GM12878 (cell line): ENCODE measurements at regions not wholly inside any gene's neighbourhood (a gene's known extent, or its start where the extent isn't known, plus 50 kb on each side); places are given as distances from the start of the nearest gene placed in this dataset.

Source experiments
- ATAC-seq: fragments of 200-7000 bp; cut with Tn5 transposase; 3 replicates; pipeline ENCODE4 v1.9.1; 2020; ENCODE audit warnings: mild to moderate bottlenecking, moderate library complexity
- BruUV-seq: library from RNA; stranded (reverse); fragments of 400-500 nt; replicated peaks from 2 replicates; lab custom pipeline; 2021; lab: Mats Ljungman, UMichigan
- CTCF ChIA-PET: fragments of 300-600 bp; sonication (Branson Sonifier 250); formaldehyde crosslinking; extraction: SDS; loops from one replicate; lab custom pipeline; 2021; ENCODE audit warnings: inconsistent platforms; lab: Yijun Ruan, JAX
- POLR2A ChIA-PET: fragments of 350-600 bp; formaldehyde crosslinking; extraction: SDS; loops from one replicate; lab custom pipeline; 2021; ENCODE audit warnings: inconsistent platforms; lab: Charles Lee
- RAD21 ChIA-PET: fragments of 300-600 bp; sonication (Branson Sonifier 250); formaldehyde crosslinking; loops from one replicate; lab custom pipeline; 2023; ENCODE audit warnings: antibody characterized with exemption; ENCODE audit not compliant: unreplicated experiment; lab: Charles Lee
- SMC1A ChIA-PET: fragments of 300-600 bp; sonication (Branson Sonifier 250); formaldehyde crosslinking; loops from one replicate; lab custom pipeline; 2023; ENCODE audit not compliant: unreplicated experiment, uncharacterized antibody; lab: Charles Lee
- DNase-seq: peaks from one replicate; pipeline ENCODE4 v3.0.0-alpha.2; 2011; ENCODE audit warnings: low read depth, low spot score
- FAIRE-seq: peaks from 3 replicates; lab custom pipeline; 2011; peaks lifted over from hg19 to GRCh38; lab: Jason Lieb, UNC
- H2AFZ ChIP-seq: 2 replicates; pipeline ENCODE4 v1.6.0; 2011; ENCODE audit warnings: low read depth, low read length, control low read depth; ENCODE audit not compliant: control insufficient read depth
- H3K27ac ChIP-seq: 2 replicates; pipeline ENCODE4 v1.5.1; 2011; ENCODE audit warnings: control low read depth; ENCODE audit not compliant: control insufficient read depth, insufficient read depth
- H3K27me3 ChIP-seq, 2 experiments: replicated peaks in 1 of 2; 2 replicates each; pipeline versions ENCODE4 v1.6.0 to v1.6.1; 2011; ENCODE audit warnings: low read length in 1 of 2; ENCODE audit not compliant: control insufficient read depth in 2 of 2, insufficient read depth in 2 of 2
- H3K36me3 ChIP-seq, 2 experiments: 2 replicates each; pipeline ENCODE4 v1.5.1; 2011; ENCODE audit warnings: low read length in 1 of 2; ENCODE audit not compliant: control insufficient read depth in 2 of 2, insufficient read depth in 2 of 2
- H3K4me1 ChIP-seq: 2 replicates; pipeline ENCODE4 v1.6.1; 2011; ENCODE audit warnings: mild to moderate bottlenecking, low read length, moderate library complexity, mixed read lengths; ENCODE audit not compliant: control insufficient read depth, insufficient read depth
- H3K4me2 ChIP-seq: 2 replicates; pipeline ENCODE4 v1.6.0; 2011; ENCODE audit warnings: control low read depth; ENCODE audit not compliant: control insufficient read depth, insufficient read depth
- H3K4me3 ChIP-seq: fragments of 200-600 bp; sonication (generic); 2 replicates; pipeline ENCODE4 v1.5.1; 2016
- H3K79me2 ChIP-seq: 2 replicates; pipeline ENCODE4 v1.6.0; 2011; ENCODE audit warnings: low read length; ENCODE audit not compliant: control insufficient read depth, insufficient read depth
- H3K9ac ChIP-seq: 2 replicates; pipeline ENCODE4 v1.8.0; 2011; ENCODE audit warnings: low read length, control low read depth, mixed read lengths; ENCODE audit not compliant: control insufficient read depth, insufficient read depth
- H3K9me3 ChIP-seq: replicated peaks from 3 replicates; pipeline ENCODE4 v1.5.1; 2011; ENCODE audit warnings: mild to moderate bottlenecking, low read length; ENCODE audit not compliant: control insufficient read depth, insufficient read depth
- H4K20me1 ChIP-seq: 2 replicates; pipeline ENCODE4 v1.6.0; 2011; ENCODE audit not compliant: control insufficient read depth, insufficient read depth
- CBFB ChIP-seq: IDR thresholded peaks from 2 replicates; pipeline ENCODE4 v1.6.1; 2016; ENCODE audit warnings: antibody characterized with exemption, low read depth
- CHD1 ChIP-seq: IDR thresholded peaks from 2 replicates; pipeline ENCODE4 v1.6.1; 2012; ENCODE audit warnings: low read depth, low read length, improper control_type of control experiment
- CHD2 ChIP-seq: IDR thresholded peaks from 2 replicates; pipeline ENCODE4 v1.6.1; 2011; ENCODE audit warnings: low read depth, low read length, improper control_type of control experiment, borderline replicate concordance
- NFXL1 ChIP-seq: fragments of 450-650 bp; IDR thresholded peaks from 2 replicates; pipeline ENCODE4 v1.6.1; 2017; ENCODE audit warnings: antibody characterized with exemption, mild to moderate bottlenecking, borderline replicate concordance
- PML ChIP-seq: IDR thresholded peaks from 2 replicates; pipeline ENCODE4 v1.6.1; 2012; ENCODE audit warnings: low read length, inconsistent platforms
- TBL1XR1 ChIP-seq: IDR thresholded peaks from 2 replicates; pipeline ENCODE4 v1.6.1; 2012; ENCODE audit warnings: low read depth, low read length, improper control_type of control experiment
- TCF12 ChIP-seq: IDR thresholded peaks from 2 replicates; pipeline ENCODE4 v1.6.1; 2011; ENCODE audit warnings: low read depth, mild to moderate bottlenecking, low read length
- ZBTB40 ChIP-seq: fragments of 450-650 bp; IDR thresholded peaks from 2 replicates; pipeline ENCODE4 v1.6.1; 2016; ENCODE audit warnings: mild to moderate bottlenecking, moderate library complexity, borderline replicate concordance
- ZNF592 ChIP-seq: fragments of 450-650 bp; IDR thresholded peaks from 2 replicates; pipeline ENCODE4 v1.6.1; 2017; ENCODE audit warnings: mild to moderate bottlenecking, moderate library complexity
- ZZZ3 ChIP-seq: IDR thresholded peaks from 2 replicates; pipeline ENCODE4 v1.6.1; 2011; ENCODE audit warnings: low read depth; ENCODE audit not compliant: control insufficient read depth, insufficient read length
- WGBS: methylation state at CpG from one replicate; pipeline ENCODE4 v1.1.6; 2016; ENCODE audit warnings: low lambda C conversion rate; ENCODE audit not compliant: insufficient replicate concordance, insufficient coverage; ENCODE audit errors: missing lambda C conversion rate; 5-methylcytosine and 5-hydroxymethylcytosine counted together
- in situ Hi-C: fragments of 300-500 bp; cut with MboI; formaldehyde crosslinking; loops from 9 replicates; pipeline ENCODE4 v1.14.3; 2018; ENCODE audit warnings: mixed read lengths
- intact Hi-C: fragments of 100-400 bp; cut with micrococcal nuclease; formaldehyde crosslinking; loops from one replicate; pipeline ENCODE4 v1.14.2; 2022; ENCODE audit not compliant: unreplicated experiment
- TF ChIP-seq, protein P1 (sequence below): IDR thresholded peaks from 2 replicates; pipeline ENCODE4 v1.6.1; 2011; ENCODE audit warnings: borderline replicate concordance, low read depth, mild to moderate bottlenecking, moderate library complexity, mixed read lengths, low read length; ENCODE audit not compliant: insufficient read depth; ENCODE audit errors: extremely low read length
- TF ChIP-seq, protein P2 (sequence below): fragments of 450-650 bp; IDR thresholded peaks from 2 replicates; pipeline ENCODE4 v1.6.1; 2016; ENCODE audit warnings: mild to moderate bottlenecking
- TF ChIP-seq, protein P3 (sequence below): fragments of 150-350 bp; IDR thresholded peaks from 2 replicates; pipeline ENCODE4 v1.6.1; 2014; ENCODE audit warnings: mild to moderate bottlenecking, low read depth, low read length

GRCh38 chr2:190150413-190150812 lies 87.9 kb upstream of the MSTN start:
- no peak overlapping the region for H3K9ac ChIP-seq
- intact Hi-C loops (no loop called here), in situ Hi-C loops (no loop called here)
- no peak overlapping the region for H3K27ac ChIP-seq
- ChIA-PET POLR2A (no interaction called here), CTCF (no interaction called here), SMC1A (no interaction called here), RAD21 (no interaction called here)
- FAIRE-seq (no peak), ATAC-seq (no peak), DNase-seq (no peak)
- H3K9me3 ChIP-seq: no peaks in the 10 kb centered on the region
- H3K27me3 ChIP-seq: no peaks in the 10 kb centered on the region
- H2AFZ ChIP-seq: no peak overlapping the region
- H3K4me1 ChIP-seq: no peaks in the 10 kb centered on the region
- H4K20me1 ChIP-seq: no peaks in the 10 kb centered on the region
- H3K4me3 ChIP-seq: no peak overlapping the region
- no TSS peak for BruUV-seq
- no peak overlapping the region for H3K4me2 ChIP-seq
- H3K36me3 ChIP-seq: no peaks in the 10 kb centered on the region
- 95% methylated on average over 3 of the region's 3 CpGs for WGBS
- H3K79me2 ChIP-seq: no peaks in the 10 kb centered on the region
- no peak for TF ChIP-seq CHD1
- TF ChIP-seq ZNF592: no peak
- TF ChIP-seq, protein P1, sequence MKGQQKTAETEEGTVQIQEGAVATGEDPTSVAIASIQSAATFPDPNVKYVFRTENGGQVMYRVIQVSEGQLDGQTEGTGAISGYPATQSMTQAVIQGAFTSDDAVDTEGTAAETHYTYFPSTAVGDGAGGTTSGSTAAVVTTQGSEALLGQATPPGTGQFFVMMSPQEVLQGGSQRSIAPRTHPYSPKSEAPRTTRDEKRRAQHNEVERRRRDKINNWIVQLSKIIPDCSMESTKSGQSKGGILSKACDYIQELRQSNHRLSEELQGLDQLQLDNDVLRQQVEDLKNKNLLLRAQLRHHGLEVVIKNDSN: no peak
- TF ChIP-seq, protein P2, sequence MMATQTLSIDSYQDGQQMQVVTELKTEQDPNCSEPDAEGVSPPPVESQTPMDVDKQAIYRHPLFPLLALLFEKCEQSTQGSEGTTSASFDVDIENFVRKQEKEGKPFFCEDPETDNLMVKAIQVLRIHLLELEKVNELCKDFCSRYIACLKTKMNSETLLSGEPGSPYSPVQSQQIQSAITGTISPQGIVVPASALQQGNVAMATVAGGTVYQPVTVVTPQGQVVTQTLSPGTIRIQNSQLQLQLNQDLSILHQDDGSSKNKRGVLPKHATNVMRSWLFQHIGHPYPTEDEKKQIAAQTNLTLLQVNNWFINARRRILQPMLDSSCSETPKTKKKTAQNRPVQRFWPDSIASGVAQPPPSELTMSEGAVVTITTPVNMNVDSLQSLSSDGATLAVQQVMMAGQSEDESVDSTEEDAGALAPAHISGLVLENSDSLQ: no peak
- TF ChIP-seq TCF12: no peak
- no peak for TF ChIP-seq ZBTB40
- no peak for TF ChIP-seq TBL1XR1
- TF ChIP-seq CBFB: no peak
- TF ChIP-seq, protein P3, sequence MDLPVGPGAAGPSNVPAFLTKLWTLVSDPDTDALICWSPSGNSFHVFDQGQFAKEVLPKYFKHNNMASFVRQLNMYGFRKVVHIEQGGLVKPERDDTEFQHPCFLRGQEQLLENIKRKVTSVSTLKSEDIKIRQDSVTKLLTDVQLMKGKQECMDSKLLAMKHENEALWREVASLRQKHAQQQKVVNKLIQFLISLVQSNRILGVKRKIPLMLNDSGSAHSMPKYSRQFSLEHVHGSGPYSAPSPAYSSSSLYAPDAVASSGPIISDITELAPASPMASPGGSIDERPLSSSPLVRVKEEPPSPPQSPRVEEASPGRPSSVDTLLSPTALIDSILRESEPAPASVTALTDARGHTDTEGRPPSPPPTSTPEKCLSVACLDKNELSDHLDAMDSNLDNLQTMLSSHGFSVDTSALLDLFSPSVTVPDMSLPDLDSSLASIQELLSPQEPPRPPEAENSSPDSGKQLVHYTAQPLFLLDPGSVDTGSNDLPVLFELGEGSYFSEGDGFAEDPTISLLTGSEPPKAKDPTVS: no peak
- TF ChIP-seq ZZZ3: no peak
- no peak for TF ChIP-seq PML
- no peak for TF ChIP-seq NFXL1
- no peak for TF ChIP-seq CHD2
